SK-N-SH (cell line): ENCODE measurements at regions not wholly inside any gene's neighbourhood (a gene's known extent, or its start where the extent isn't known, plus 50 kb on each side); places are given as distances from the start of the nearest gene placed in this dataset.

Source experiments
- CTCF ChIA-PET: fragments of 300-600, 350-600 bp; formaldehyde crosslinking; extraction: SDS; loops from one replicate; lab custom pipeline; 2021; lab: Yijun Ruan, JAX
- POLR2A ChIA-PET: fragments of 350-600 bp; sonication (Branson Sonifier 250); formaldehyde crosslinking; extraction: SDS; loops from one replicate; lab custom pipeline; 2020; ENCODE audit warnings: antibody characterized with exemption, inconsistent platforms; lab: Yijun Ruan, JAX
- DNase-seq: peaks from one replicate; pipeline ENCODE4 v3.0.0; 2012
- H2AFZ ChIP-seq: fragments of 200-600 bp; sonication (generic); 2 replicates; pipeline ENCODE4 v1.8.1; 2016; ENCODE audit warnings: antibody characterized with exemption, mild to moderate bottlenecking, low read depth
- H3F3A ChIP-seq: fragments of 200-600 bp; sonication (generic); replicated peaks from 2 replicates; pipeline ENCODE3; 2016; ENCODE audit warnings: antibody characterized with exemption, mild to moderate bottlenecking; ENCODE audit not compliant: insufficient read depth
- H3K27ac ChIP-seq, 2 experiments: fragments of 200-500 bp in 1 of 2; fragments of 200-600 bp in 1 of 2; sonication (Bioruptor generic) in 1 of 2; sonication (generic), shearing (Covaris generic) in 1 of 2; 2 replicates each; pipeline versions ENCODE4 v1.5.1 to v1.6.1; 2014 to 2016; ENCODE audit warnings: low read depth in 2 of 2, inconsistent platforms in 1 of 2, low read length in 1 of 2, mild to moderate bottlenecking in 1 of 2, mixed read lengths in 1 of 2
- H3K27me3 ChIP-seq: fragments of 200-600 bp; sonication (generic), shearing (Covaris generic); 2 replicates; pipeline ENCODE4 v1.6.1; 2016; ENCODE audit warnings: mixed run types; ENCODE audit not compliant: insufficient read depth
- H3K36me3 ChIP-seq, 2 experiments: fragments of 200-500 bp in 1 of 2; fragments of 200-600 bp in 1 of 2; sonication (Bioruptor generic) in 1 of 2; sonication (generic) in 1 of 2; replicated peaks in 1 of 2; 2 replicates each; pipeline versions ENCODE3 to v1.5.1; 2014 to 2016; ENCODE audit warnings: low read length in 1 of 2, mild to moderate bottlenecking in 1 of 2; ENCODE audit not compliant: insufficient read depth in 2 of 2, control insufficient read depth in 1 of 2
- H3K4me1 ChIP-seq, 2 experiments: fragments of 200-500 bp in 1 of 2; fragments of 200-600 bp in 1 of 2; sonication (Bioruptor generic) in 1 of 2; sonication (generic), shearing (Covaris generic) in 1 of 2; 2 replicates each; pipeline versions ENCODE4 v1.5.1 to v1.6.1; 2014 to 2016; ENCODE audit warnings: low read depth in 1 of 2, low read length in 1 of 2, mixed run types in 1 of 2; ENCODE audit not compliant: insufficient read depth in 2 of 2, control insufficient read depth in 1 of 2
- H3K4me2 ChIP-seq: fragments of 200-600 bp; sonication (generic), shearing (Covaris generic); 2 replicates; pipeline ENCODE4 v1.6.1; 2017; ENCODE audit warnings: mixed run types
- H3K4me3 ChIP-seq, 2 experiments: fragments of 200-500 bp in 1 of 2; fragments of 200-600 bp in 1 of 2; sonication (Bioruptor generic) in 1 of 2; sonication (generic), shearing (Covaris generic) in 1 of 2; 2 replicates each; pipeline versions ENCODE4 v1.5.1 to v1.8.1; 2014 to 2016; ENCODE audit warnings: low read depth in 2 of 2, inconsistent platforms in 1 of 2, low read length in 1 of 2, mild to moderate bottlenecking in 1 of 2, mixed read lengths in 1 of 2, moderate library complexity in 1 of 2
- H3K79me2 ChIP-seq: fragments of 200-600 bp; sonication (generic); 2 replicates; pipeline ENCODE4 v1.8.1; 2017; ENCODE audit warnings: mild to moderate bottlenecking; ENCODE audit not compliant: insufficient read depth
- H3K9ac ChIP-seq: fragments of 200-600 bp; sonication (generic); 2 replicates; pipeline ENCODE4 v1.6.1; 2017; ENCODE audit warnings: mixed run types
- H3K9me2 ChIP-seq: fragments of 200-600 bp; sonication (generic); 2 replicates; pipeline ENCODE4 v1.6.1; 2017; ENCODE audit warnings: mixed run types
- H3K9me3 ChIP-seq: fragments of 200-600 bp; sonication (generic); 2 replicates; pipeline ENCODE4 v1.6.1; 2017; ENCODE audit warnings: mixed run types, mild to moderate bottlenecking, moderate library complexity
- H4K20me1 ChIP-seq: fragments of 200-600 bp; sonication (generic); 2 replicates; pipeline ENCODE4 v1.6.1; 2017; ENCODE audit warnings: mild to moderate bottlenecking, mixed run types; ENCODE audit not compliant: insufficient read depth
- CHD2 ChIP-seq: fragments of 150-350 bp; IDR thresholded peaks from 2 replicates; pipeline ENCODE4 v1.6.1; 2018; ENCODE audit warnings: low read length; ENCODE audit not compliant: partially characterized antibody
- CTCF ChIP-seq: fragments of 200-600 bp; sonication (generic); IDR thresholded peaks from 2 replicates; pipeline ENCODE4 v1.6.1; 2017; ENCODE audit warnings: antibody characterized with exemption, mild to moderate bottlenecking, moderate library complexity
- EZH2phosphoT487 ChIP-seq: fragments of 200-600 bp; sonication (generic); IDR thresholded peaks from 2 replicates; pipeline ENCODE4 v1.6.1; 2017; ENCODE audit warnings: low read depth, mixed run types, mild to moderate bottlenecking, antibody characterized with exemption, moderate library complexity, borderline replicate concordance
- FOXJ3 ChIP-seq: sonication (generic); formaldehyde crosslinking; IDR thresholded peaks from 2 replicates; pipeline ENCODE4 v1.5.1; 2020; ENCODE audit warnings: mild to moderate bottlenecking, missing genetic modification reagents
- GABPA ChIP-seq: IDR thresholded peaks from 2 replicates; pipeline ENCODE4 v1.4.0; 2012; ENCODE audit warnings: low read depth, mild to moderate bottlenecking
- MXI1 ChIP-seq: IDR thresholded peaks from 2 replicates; pipeline ENCODE4 v1.6.1; 2012; ENCODE audit warnings: mild to moderate bottlenecking, low read depth, low read length, improper control_type of control experiment
- POLR2AphosphoS5 ChIP-seq: IDR thresholded peaks from 2 replicates; pipeline ENCODE4 v1.6.1; 2012; ENCODE audit warnings: low read depth, low read length
- RCOR1 ChIP-seq: fragments of 150-350 bp; IDR thresholded peaks from 2 replicates; pipeline ENCODE4 v1.6.1; 2017; ENCODE audit warnings: antibody characterized with exemption, low read length
- SMC3 ChIP-seq: IDR thresholded peaks from 2 replicates; pipeline ENCODE4 v1.6.1; 2012; ENCODE audit warnings: low read depth, low read length, improper control_type of control experiment
- TAF1 ChIP-seq: IDR thresholded peaks from 2 replicates; pipeline ENCODE4 v1.6.1; 2012; ENCODE audit warnings: low read depth, mild to moderate bottlenecking, low read length, moderate library complexity, borderline replicate concordance
- TEAD4 ChIP-seq: IDR thresholded peaks from 2 replicates; pipeline ENCODE4 v1.4.0; 2012; ENCODE audit warnings: mild to moderate bottlenecking, borderline replicate concordance; ENCODE audit not compliant: insufficient read depth
- USF2 ChIP-seq: fragments of 150-350 bp; IDR thresholded peaks from 2 replicates; pipeline ENCODE4 v1.6.1; 2017; ENCODE audit warnings: antibody characterized with exemption, low read length, low read depth, borderline replicate concordance

- no peak for TF ChIP-seq CTCF
- no peak for TF ChIP-seq MXI1
- no peak for TF ChIP-seq FOXJ3 (CRISPR knock-in tag)
- no peak for TF ChIP-seq USF2
- no peak for TF ChIP-seq TEAD4
- TF ChIP-seq GABPA, result no peak
- TF ChIP-seq TAF1, result no peak
- no peak for TF ChIP-seq EZH2phosphoT487
- TF ChIP-seq POLR2AphosphoS5, result no peak
- TF ChIP-seq SMC3, result no peak
- no peak for DNase-seq
- no peaks in the 10 kb centered on the region for H3K9me2 ChIP-seq
- H4K20me1 ChIP-seq, result no peaks in the 10 kb centered on the region
- no peaks in the 10 kb centered on the region; a peak in 1 of 4 replicates for H3K4me1 ChIP-seq
- H3K27ac ChIP-seq, result no peak overlapping the region
- H3K27me3 ChIP-seq, result no peaks in the 10 kb centered on the region
- H3F3A ChIP-seq, result no peaks in the 10 kb centered on the region
- no peaks in the 10 kb centered on the region for H3K79me2 ChIP-seq
- H3K4me2 ChIP-seq, result no peak overlapping the region
- ChIA-PET POLR2A (no interaction called here), CTCF (interaction anchor here (1.7 kb wide), 1 partner anchor 15 kb away, joined by 4 read pairs; no protein-coding TSS in a partner anchor)
- H3K9me3 ChIP-seq, result no peaks in the 10 kb centered on the region
- H3K9ac ChIP-seq, result no peak overlapping the region
- no peak overlapping the region for H3K4me3 ChIP-seq
- no peak overlapping the region for H2AFZ ChIP-seq
- no peaks in the 10 kb centered on the region for H3K36me3 ChIP-seq
Observed at GRCh38 chr5:17439956-17440355, 58.1 kb upstream of the TAF11L2 start.

DNA sequence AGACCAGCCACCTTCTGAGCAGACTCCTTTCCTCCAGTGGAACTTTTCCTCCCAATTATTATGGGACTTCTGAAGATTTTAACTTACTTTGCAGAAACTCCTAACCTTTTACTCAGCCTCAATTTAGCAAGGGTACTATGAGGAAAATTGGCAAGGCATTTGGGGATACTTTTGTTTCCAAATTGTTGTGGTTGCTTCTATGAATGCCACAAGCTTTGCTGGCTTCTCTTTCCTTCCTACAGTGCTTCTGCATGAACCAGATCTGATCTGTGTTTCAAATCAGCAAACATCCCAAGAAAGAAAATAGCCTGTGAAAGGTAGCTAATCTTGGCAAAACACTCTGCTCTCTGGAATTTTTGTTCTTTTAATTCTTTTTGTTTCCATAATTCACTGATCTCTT, 57.3 kb upstream of the TAF11L2 start:
- ChIA-PET POLR2A (no interaction called here), CTCF (interaction anchor here (1.7 kb wide), 1 partner anchor 14 kb away, joined by 4 read pairs; no protein-coding TSS in a partner anchor)
- H3K9me3 ChIP-seq, result no peaks in the 10 kb centered on the region
- no peak overlapping the region for H3K27ac ChIP-seq
- H3K4me2 ChIP-seq, result no peak overlapping the region
- H3K4me1 ChIP-seq, result no peaks in the 10 kb centered on the region; a peak in 1 of 4 replicates
- H3K9me2 ChIP-seq, result no peaks in the 10 kb centered on the region
- no peaks in the 10 kb centered on the region for H3K36me3 ChIP-seq
- no peaks in the 10 kb centered on the region for H3K79me2 ChIP-seq
- H2AFZ ChIP-seq, result no peak overlapping the region
- TF ChIP-seq CHD2 (no peak), RCOR1 (no peak)
- no peaks in the 10 kb centered on the region for H3K27me3 ChIP-seq
- no peaks in the 10 kb centered on the region for H3F3A ChIP-seq
- no peaks in the 10 kb centered on the region for H4K20me1 ChIP-seq
- H3K9ac ChIP-seq, result no peak overlapping the region
- no peak for DNase-seq
- no peak overlapping the region for H3K4me3 ChIP-seq
